ENCODE measurements at regions not wholly inside any gene's neighbourhood (a gene's known extent, or its start where the extent isn't known, plus 50 kb on each side); places are given as distances from the start of the nearest gene placed in this dataset.

- no peak for ATAC-seq
- H3K4me3 ChIP-seq, result no peak overlapping the region
- H3K9me3 ChIP-seq, result no peaks in the 10 kb centered on the region
- no peaks in the 10 kb centered on the region for H3K4me1 ChIP-seq (ENCODE audit: low read depth)
- TF ChIP-seq CTCF (IDR thresholded peaks at IDR 0.05), result no peak
- no peaks in the 10 kb centered on the region for H3K36me3 ChIP-seq (ENCODE audit: low read depth)
- intact Hi-C loops (cut with DNase I, micrococcal nuclease), result no loop called here
- DNase-seq, result no peak
Measured at GRCh38 chr4:59612235-59612634, 1587.9 kb upstream of the ADGRL3 start.

GRCh38 chr4:59615316-59615715 lies 1584.8 kb upstream of the ADGRL3 start:
- intact Hi-C loops (cut with DNase I, micrococcal nuclease), result no loop called here
- DNase-seq, result no peak
- H3K36me3 ChIP-seq (ENCODE audit: low read depth), result no peaks in the 10 kb centered on the region
- TF ChIP-seq CTCF (IDR thresholded peaks at IDR 0.05), result no peak
- no peaks in the 10 kb centered on the region for H3K9me3 ChIP-seq
- ATAC-seq, result no peak
- no peaks in the 10 kb centered on the region for H3K4me1 ChIP-seq (ENCODE audit: low read depth)
- no peak overlapping the region for H3K4me3 ChIP-seq

- H3K9me3 ChIP-seq, result no peaks in the 10 kb centered on the region
- no peaks in the 10 kb centered on the region for H3K36me3 ChIP-seq (ENCODE audit: low read depth)
- H3K4me1 ChIP-seq (ENCODE audit: low read depth), result no peaks in the 10 kb centered on the region
- ATAC-seq (no peak), DNase-seq (no peak)
- no peak for TF ChIP-seq CTCF (IDR thresholded peaks at IDR 0.05)
- H3K4me3 ChIP-seq, result no peak overlapping the region
- intact Hi-C loops (cut with DNase I, micrococcal nuclease), result no loop called here
Measured at GRCh38 chr4:59629348-59629747, 1570.8 kb upstream of the ADGRL3 start.

- Histone ChIP-seq H3K4me3 (no peak overlapping the region), H3K36me3 (ENCODE audit: low read depth) (no peaks in the 10 kb centered on the region), H3K9me3 (no peaks in the 10 kb centered on the region), H3K4me1 (ENCODE audit: low read depth) (no peaks in the 10 kb centered on the region)
- ATAC-seq (no peak), DNase-seq (no peak)
- no peak for TF ChIP-seq CTCF (IDR thresholded peaks at IDR 0.05)
- intact Hi-C loops (cut with DNase I, micrococcal nuclease), result no loop called here
Measured at GRCh38 chr4:59630235-59630634, 1569.9 kb upstream of the ADGRL3 start.

- no peaks in the 10 kb centered on the region for H3K36me3 ChIP-seq (ENCODE audit: low read depth)
- ATAC-seq (no peak), DNase-seq (no peak)
- no peak overlapping the region for H3K4me3 ChIP-seq
- TF ChIP-seq CTCF (IDR thresholded peaks at IDR 0.05), result no peak
- no peaks in the 10 kb centered on the region for H3K9me3 ChIP-seq
- intact Hi-C loops (cut with DNase I, micrococcal nuclease), result no loop called here
- H3K4me1 ChIP-seq (ENCODE audit: low read depth), result no peaks in the 10 kb centered on the region
Measured at GRCh38 chr4:59630922-59631321, 1569.2 kb upstream of the ADGRL3 start.

- ATAC-seq, result no peak
- intact Hi-C loops (cut with DNase I, micrococcal nuclease), result no loop called here
- no peak for TF ChIP-seq CTCF (IDR thresholded peaks at IDR 0.05)
- no peaks in the 10 kb centered on the region for H3K4me1 ChIP-seq (ENCODE audit: low read depth)
- no peak for DNase-seq
- H3K4me3 ChIP-seq, result no peak overlapping the region
- H3K36me3 ChIP-seq (ENCODE audit: low read depth), result no peaks in the 10 kb centered on the region
- H3K9me3 ChIP-seq, result peaks cover 4% of the 10 kb centered on the region
Measured at GRCh38 chr4:59637596-59637995, 1562.5 kb upstream of the ADGRL3 start.
